ENCODE measurements at regions not wholly inside any gene's neighbourhood (a gene's known extent, or its start where the extent isn't known, plus 50 kb on each side); places are given as distances from the start of the nearest gene placed in this dataset.

- ATAC-seq: no peak
- no TSS peak for BruUV-seq (replicated peaks)
- CTCF ChIA-PET (ENCODE audit: low intra/inter-chr PET ratio): no interaction called here
These were observed 167.0 kb upstream of the CREB1 start for GRCh38 chr2:207362716-207363115.

More at GRCh38 chr2:207362716-207363115, 167.0 kb upstream of the CREB1 start:
- Histone ChIP-seq H3K27ac (ENCODE audit: extremely low read depth, low read depth, low read length) (no peak overlapping the region), H3K36me3 (ENCODE audit: control insufficient read depth, insufficient read depth, low read length) (no peaks in the 10 kb centered on the region), H3K4me2 (ENCODE audit: insufficient read depth, low read length) (no peak overlapping the region), H4K20me1 (replicated peaks; ENCODE audit: control insufficient read depth, insufficient read depth, low read length) (no peaks in the 10 kb centered on the region), H3K79me2 (ENCODE audit: control insufficient read depth, insufficient read depth, low read length) (no peaks in the 10 kb centered on the region), H3K27me3 (ENCODE audit: control insufficient read depth in 2 of 2, insufficient read depth in 2 of 2, low read length in 2 of 2) (no peaks in the 10 kb centered on the region), H3K4me3 (no peak overlapping the region), H3K9ac (ENCODE audit: insufficient read depth in 1 of 2, low read depth in 2 of 2, low read length in 2 of 2) (no peak overlapping the region), H3K9me3 (replicated peaks; ENCODE audit: control insufficient read depth, insufficient read depth, low read depth, low read length) (no peaks in the 10 kb centered on the region), H2AFZ (ENCODE audit: low read depth, low read length) (no peak overlapping the region), H3K4me1 (replicated peaks in 1 of 2; ENCODE audit: control insufficient read depth in 2 of 2, insufficient read depth in 2 of 2, low read length in 2 of 2) (no peaks in the 10 kb centered on the region; a peak in 1 of 5 replicates), H3K9me1 (ENCODE audit: control insufficient read depth, insufficient read depth, low read length) (no peaks in the 10 kb centered on the region)
- intact Hi-C loops (cut with micrococcal nuclease) (no loop called here), in situ Hi-C loops (cut with MboI) (no loop called here)
- TF ChIP-seq EHMT2 (IDR thresholded peaks at IDR 0.05): no peak
- TF ChIP-seq SNRNP70 (optimal IDR thresholded peaks at IDR 0.05; ENCODE audit: low read depth, low read length): no peak
- TF ChIP-seq ZZZ3 (IDR thresholded peaks at IDR 0.05): no peak
- TF ChIP-seq, protein P1, sequence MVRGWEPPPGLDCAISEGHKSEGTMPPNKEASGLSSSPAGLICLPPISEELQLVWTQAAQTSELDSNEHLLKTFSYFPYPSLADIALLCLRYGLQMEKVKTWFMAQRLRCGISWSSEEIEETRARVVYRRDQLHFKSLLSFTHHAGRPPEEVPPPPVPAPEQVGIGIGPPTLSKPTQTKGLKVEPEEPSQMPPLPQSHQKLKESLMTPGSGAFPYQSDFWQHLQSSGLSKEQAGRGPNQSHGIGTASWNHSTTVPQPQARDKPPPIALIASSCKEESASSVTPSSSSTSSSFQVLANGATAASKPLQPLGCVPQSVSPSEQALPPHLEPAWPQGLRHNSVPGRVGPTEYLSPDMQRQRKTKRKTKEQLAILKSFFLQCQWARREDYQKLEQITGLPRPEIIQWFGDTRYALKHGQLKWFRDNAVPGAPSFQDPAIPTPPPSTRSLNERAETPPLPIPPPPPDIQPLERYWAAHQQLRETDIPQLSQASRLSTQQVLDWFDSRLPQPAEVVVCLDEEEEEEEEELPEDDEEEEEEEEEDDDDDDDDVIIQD (CRISPR knock-in tag; IDR thresholded peaks at IDR 0.05): no peak
- no peak for TF ChIP-seq NEUROD1 (IDR thresholded peaks at IDR 0.05; ENCODE audit: borderline replicate concordance, low read depth, low read length, partially characterized antibody)
- TF ChIP-seq HMGN3 (IDR thresholded peaks at IDR 0.05; ENCODE audit: borderline replicate concordance, extremely low read depth, insufficient read length, low read depth, low read length): no peak
- no peak for TF ChIP-seq SPI1 (IDR thresholded peaks at IDR 0.05; ENCODE audit: borderline replicate concordance, low read depth, low read length)
- TF ChIP-seq ZC3H11A (IDR thresholded peaks at IDR 0.05; ENCODE audit: low read depth, low read length): no peak
- TF ChIP-seq ZFPM2 (CRISPR knock-in tag; IDR thresholded peaks at IDR 0.05): no peak
- no peak for TF ChIP-seq NRF1 (conservative IDR thresholded peaks at IDR 0.05 in 1 of 2, IDR thresholded peaks at IDR 0.05 in 1 of 2)
- no peak for TF ChIP-seq ZNF217 (CRISPR knock-in tag; IDR thresholded peaks at IDR 0.05)
- TF ChIP-seq ZSCAN29 (IDR thresholded peaks at IDR 0.05): no peak
- no peak for TF ChIP-seq ZNF212 (CRISPR knock-in tag; IDR thresholded peaks at IDR 0.05)
- no peak for TF ChIP-seq ATF4 (CRISPR knock-in tag; IDR thresholded peaks at IDR 0.05)
- TF ChIP-seq MCM5 (IDR thresholded peaks at IDR 0.05; ENCODE audit: low read depth): no peak
- FAIRE-seq (no peak), DNase-seq (ENCODE audit: extremely low read depth in 1 of 4, low spot score in 3 of 4) (no peak)
- 7% methylated on average over 2 of the region's 2 CpGs for WGBS (ENCODE audit: insufficient coverage, low coverage, missing lambda C conversion rate)
- POLR2A ChIA-PET: no interaction called here

Measured in K562 (cell line).